HG02678 (cell line): ENCODE measurements at regions not wholly inside any gene's neighbourhood (a gene's known extent, or its start where the extent isn't known, plus 50 kb on each side); places are given as distances from the start of the nearest gene placed in this dataset.
A peak's percentile ranks its signal among the peaks of the same experiment; 100 is the strongest.
"Not testable (repeated sequence)": the region's sequence is repeated elsewhere in the genome, so short reads cannot be mapped to it uniquely, and the experiment has no call there.

Experiments
- ATAC-seq: cut with Tn5 transposase; IDR thresholded peaks from one replicate; pipeline ENCODE4 v1.9.1; 2021; ENCODE audit warnings: mild to moderate bottlenecking, moderate library complexity; ENCODE audit not compliant: unreplicated experiment

DNA sequence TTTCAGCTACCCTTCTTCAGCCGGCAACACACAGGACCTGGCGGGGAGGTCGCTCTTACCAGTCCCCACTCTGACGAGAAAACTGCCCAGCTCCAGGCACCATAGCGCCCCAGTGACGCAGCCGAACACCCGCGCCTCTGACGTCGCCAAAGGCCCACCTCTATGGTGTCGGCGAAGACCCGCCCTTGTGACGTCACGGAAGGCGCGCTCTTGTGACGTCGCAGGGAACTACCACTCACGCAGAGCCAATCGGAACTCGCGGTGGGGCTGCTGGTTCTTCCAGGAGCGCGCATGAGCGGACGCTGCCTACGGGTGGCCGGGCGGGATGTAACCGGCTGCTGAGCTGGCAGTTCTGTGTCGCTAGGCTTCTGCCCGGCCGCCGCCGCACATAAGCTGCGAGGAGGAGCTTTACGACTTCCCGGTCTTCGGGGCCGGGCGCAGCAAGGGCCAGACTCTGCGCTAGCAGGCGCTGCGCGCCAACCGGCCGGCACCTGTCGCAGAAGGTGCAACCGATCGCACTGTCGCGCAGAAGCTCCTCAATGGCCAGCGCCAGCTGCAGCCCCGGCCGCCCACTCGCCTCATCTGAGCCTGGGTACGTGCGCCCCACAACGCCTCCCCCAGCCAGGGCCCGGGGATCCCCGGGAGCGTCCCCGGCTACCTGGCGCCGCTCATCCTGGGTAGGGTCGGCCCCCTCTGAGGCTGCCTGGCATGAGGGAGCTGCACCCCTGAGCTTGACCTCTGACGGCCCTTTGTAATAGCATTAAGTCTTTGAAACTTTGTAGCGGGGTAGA, 121.3 kb upstream of the FBXO28 start:
- ATAC-seq: peak; percentile 100

DNA sequence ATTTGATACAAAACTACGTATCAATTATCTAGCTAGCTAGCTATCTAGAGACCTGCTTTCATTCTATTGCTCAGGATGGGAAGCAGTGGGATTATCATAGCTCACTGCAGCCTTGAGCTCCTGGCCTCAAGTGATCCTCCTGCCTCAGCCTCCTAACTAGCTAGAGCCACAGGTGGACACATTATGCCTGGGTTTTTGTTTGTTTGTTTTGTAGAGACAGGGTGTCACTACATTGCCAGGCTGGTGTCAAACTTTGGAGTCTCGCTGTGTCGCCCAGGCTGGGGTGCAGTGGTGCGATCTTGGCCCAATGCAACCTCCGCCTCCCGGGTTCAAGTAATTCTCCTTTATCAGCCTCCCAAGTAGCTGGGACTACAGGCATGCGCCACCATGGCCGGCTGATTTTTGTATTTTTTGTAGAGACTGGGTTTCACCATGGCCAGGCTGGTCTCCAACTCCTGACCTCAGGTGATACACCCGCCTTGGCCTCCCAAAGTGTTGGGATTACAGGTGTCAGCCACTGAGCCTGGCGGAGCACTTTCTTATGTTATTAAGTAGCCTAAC, 122.5 kb upstream of the FBXO28 start:
- ATAC-seq: not testable (repeated sequence)

- ATAC-seq: not testable (repeated sequence)
Measured at GRCh38 chr1:223961985-223962384, 116.2 kb upstream of the TP53BP2 start.

DNA sequence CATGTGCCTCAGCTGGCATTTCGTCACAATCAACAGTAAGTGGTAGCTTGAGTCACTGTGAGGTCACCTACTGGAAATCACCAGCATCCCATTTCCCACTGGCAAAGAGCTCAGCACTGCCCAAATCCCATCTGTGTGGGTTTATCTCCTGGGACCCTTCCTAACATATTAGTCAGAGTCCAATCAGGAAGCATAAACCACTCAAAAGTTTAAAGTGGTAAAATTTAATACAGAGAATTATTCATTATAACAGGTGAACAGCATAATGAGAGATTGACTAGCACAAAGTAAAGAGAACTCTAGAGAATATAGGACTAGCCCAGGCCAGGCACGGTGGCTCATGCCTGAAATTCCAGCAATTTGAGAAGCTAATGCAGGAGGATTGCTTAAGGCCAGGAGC, 107.1 kb upstream of the TP53BP2 start:
- not testable (repeated sequence) for ATAC-seq

DNA sequence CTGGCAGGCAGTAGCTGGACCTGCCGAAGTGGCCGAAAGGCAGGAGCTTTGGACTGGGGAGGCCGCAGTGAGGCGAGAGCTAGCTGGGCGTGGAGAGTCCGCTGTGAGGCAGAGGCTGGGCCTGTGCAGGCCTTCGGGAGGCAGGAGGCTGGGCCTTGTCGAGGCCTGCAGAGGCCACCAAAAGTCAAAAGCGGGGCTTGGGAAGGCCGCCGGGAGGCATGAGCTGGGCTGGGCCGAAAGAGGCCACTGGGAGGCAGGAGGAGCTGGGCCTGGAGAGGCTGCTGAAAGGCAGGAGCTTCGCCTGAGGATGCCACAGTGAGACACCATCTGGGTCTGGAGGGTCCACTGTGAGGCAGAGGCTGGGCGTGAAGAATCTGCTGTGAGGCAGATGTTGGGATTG, 105.8 kb upstream of the TP53BP2 start:
- ATAC-seq: not testable (repeated sequence)

DNA sequence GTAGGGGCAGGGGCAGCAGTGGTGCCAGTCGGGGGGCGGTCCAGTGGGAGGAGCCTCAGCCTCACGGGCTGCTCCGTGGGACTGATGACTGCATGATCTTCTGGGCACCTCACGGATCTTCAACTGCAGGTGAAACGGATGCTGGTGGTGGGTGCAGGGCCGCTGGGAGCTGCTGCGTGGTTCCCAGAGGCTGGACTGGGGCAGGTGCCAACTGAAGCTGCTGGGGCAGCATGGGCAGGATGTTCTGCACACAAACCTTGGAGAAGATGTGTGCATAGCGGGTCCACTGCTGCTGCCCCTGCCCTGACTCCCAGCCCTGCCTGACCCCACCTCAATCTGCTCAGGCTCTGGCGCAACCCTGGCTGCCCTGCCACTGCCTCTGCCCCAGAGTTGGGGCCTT, 104.2 kb upstream of the TP53BP2 start:
- not testable (repeated sequence) for ATAC-seq

GRCh38 chr1:223948041-223948440, 102.3 kb upstream of the TP53BP2 start:
- ATAC-seq: not testable (repeated sequence)

DNA sequence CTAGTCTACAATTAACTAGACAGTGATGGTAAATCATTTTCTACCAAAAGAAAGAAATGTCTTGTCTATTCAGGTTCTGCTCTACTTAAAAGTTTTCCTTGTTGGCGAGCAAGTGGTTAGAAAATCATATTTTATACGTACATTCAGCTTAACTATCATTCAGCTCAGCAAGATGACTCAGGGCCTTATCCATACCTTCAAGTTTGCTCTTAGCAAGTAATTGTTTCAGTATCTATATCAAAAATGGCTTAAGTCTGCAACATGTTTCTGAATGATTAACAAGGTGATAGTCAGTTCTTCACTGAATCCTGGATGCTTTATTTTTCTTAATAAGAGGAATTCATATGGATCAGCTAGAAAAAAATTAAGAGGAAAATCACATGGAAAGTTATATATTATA, 90.8 kb upstream of the TP53BP2 start:
- not testable (repeated sequence) for ATAC-seq

DNA sequence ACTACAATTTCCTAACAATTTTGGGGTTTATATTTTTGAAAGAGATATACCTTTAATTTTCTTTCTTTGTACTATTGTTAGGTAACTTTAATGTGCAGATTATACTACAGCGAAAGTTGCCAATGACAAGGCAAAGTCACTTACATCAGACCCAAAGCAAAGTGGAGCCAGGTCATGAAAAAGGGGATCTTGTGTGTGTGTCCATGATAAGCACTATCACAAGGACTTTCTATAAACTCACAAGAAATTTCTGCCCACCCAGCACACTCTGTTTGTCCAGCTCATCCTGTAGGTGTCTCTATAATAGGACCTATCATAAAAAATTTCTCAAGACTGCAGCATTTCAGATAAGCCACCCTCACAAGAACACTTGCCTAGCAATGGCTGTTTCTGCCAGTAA, 85.7 kb upstream of the TP53BP2 start:
- not testable (repeated sequence) for ATAC-seq

DNA sequence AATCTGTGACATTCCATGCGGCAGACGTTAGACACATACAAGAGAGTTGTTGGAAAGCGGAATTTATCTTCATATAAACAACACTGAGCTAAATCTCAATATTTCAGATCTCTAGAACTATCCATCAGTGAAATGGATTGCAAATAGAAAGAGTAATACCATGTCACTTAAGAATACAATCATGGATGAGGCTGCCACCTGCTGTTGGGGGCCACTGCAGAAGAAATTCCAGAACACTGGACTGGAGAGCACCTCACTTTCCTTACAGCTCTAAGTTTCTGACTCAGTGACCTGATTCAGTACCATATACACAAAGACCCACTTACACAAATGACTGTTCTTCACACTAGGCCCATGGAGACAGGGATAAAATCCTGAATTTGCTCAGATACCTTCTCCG, 75.1 kb upstream of the TP53BP2 start:
- not testable (repeated sequence) for ATAC-seq

GRCh38 chr1:223915476-223915875, 69.7 kb upstream of the TP53BP2 start:
- ATAC-seq: not testable (repeated sequence)

- ATAC-seq: not testable (repeated sequence)
Measured at GRCh38 chr1:223913715-223914114, 68.0 kb upstream of the TP53BP2 start.

GRCh38 chr1:223907943-223908587, 62.3 kb upstream of the TP53BP2 start:
- ATAC-seq: not testable (repeated sequence)

GRCh38 chr1:223903221-223903620, 57.5 kb upstream of the TP53BP2 start:
- ATAC-seq: not testable (repeated sequence)

GRCh38 chr1:223899775-223900174, 54.0 kb upstream of the TP53BP2 start:
- not testable (repeated sequence) for ATAC-seq

DNA sequence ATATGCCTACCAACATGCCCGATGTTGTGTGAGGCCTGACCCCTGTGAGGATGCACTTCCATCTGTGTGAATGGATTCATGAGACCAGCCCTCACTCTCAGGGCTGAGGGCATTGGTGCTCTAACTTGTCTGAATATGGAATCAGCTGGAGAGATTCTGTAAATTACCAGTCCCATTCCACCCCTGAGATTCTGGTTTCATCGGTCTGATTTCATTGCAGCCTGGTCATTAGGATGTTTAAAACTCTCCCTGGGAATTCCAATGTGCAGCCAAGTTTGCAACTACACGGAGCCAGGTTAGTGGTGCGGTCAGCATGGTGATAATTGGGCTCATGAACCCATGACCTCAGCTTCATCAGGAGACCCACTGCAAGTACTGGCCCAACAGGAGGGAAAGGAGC, 51.4 kb upstream of the TP53BP2 start:
- ATAC-seq: not testable (repeated sequence)

DNA sequence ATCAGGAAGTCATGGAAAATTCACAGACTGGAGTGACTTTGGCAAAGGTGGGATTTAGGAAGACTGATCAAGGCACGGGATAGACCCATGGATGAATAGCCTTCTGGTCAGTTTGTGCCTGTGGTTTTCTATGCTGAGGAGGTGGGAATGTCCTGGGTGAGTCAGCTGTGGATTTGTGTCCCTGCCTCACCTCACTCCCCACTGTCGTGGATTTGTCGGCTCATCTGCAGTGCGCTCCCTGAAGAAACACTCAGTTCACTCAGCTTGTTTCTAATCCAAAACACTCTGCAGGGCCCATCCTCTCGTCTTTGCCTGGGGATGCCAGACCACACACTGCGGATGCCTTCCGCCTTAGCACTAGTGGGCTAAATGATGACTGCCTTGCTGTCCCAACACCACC, 50.2 kb upstream of the TP53BP2 start:
- ATAC-seq: not testable (repeated sequence)
